SK-N-SH treated with all-trans-retinoic acid at 6 μM for 48 hours (cell line): ENCODE measurements at regions not wholly inside any gene's neighbourhood (a gene's known extent, or its start where the extent isn't known, plus 50 kb on each side); places are given as distances from the start of the nearest gene placed in this dataset.

ENCODE experiments used
- ARNTL ChIP-seq: fragments of 450-650 bp; formaldehyde crosslinking; IDR thresholded peaks from 2 replicates; pipeline ENCODE4 v1.5.0; 2020; ENCODE audit warnings: low read depth, mild to moderate bottlenecking, moderate library complexity, borderline replicate concordance
- BACH2 ChIP-seq: fragments of 250-450 bp; sonication (Bioruptor Pico); IDR thresholded peaks from 2 replicates; pipeline ENCODE4 v1.9.0; 2021; ENCODE audit warnings: mild to moderate bottlenecking, borderline replicate concordance
- CREB5 ChIP-seq: fragments of 250-450 bp; sonication (Bioruptor Pico); IDR thresholded peaks from 2 replicates; pipeline ENCODE4 v1.5.1; 2020; ENCODE audit warnings: low read depth, mild to moderate bottlenecking, moderate library complexity
- CSRNP3 ChIP-seq: fragments of 250-450 bp; sonication (Bioruptor Pico); IDR thresholded peaks from 2 replicates; pipeline ENCODE4 v1.5.1; 2021; ENCODE audit warnings: mild to moderate bottlenecking, moderate library complexity
- ESRRG ChIP-seq: fragments of 250-450 bp; sonication (Bioruptor Pico); IDR thresholded peaks from 2 replicates; pipeline ENCODE4 v1.6.1; 2021; ENCODE audit warnings: mild to moderate bottlenecking
- ISL1 ChIP-seq: fragments of 250-450 bp; sonication (Bioruptor Pico); IDR thresholded peaks from 2 replicates; pipeline ENCODE4 v2.1.2; 2022; ENCODE audit warnings: mild to moderate bottlenecking, moderate library complexity
- PATZ1 ChIP-seq: fragments of 250-450 bp; sonication (Bioruptor Pico); IDR thresholded peaks from 2 replicates; pipeline ENCODE4 v1.8.0; 2020; ENCODE audit warnings: mild to moderate bottlenecking, moderate library complexity, borderline replicate concordance
- RARB ChIP-seq: fragments of 250-450 bp; sonication (Bioruptor Pico); IDR thresholded peaks from 2 replicates; pipeline ENCODE4 v1.8.0; 2021; ENCODE audit warnings: mild to moderate bottlenecking, moderate library complexity

- TF ChIP-seq RARB (CRISPR knock-in tag) (no peak), PATZ1 (CRISPR knock-in tag) (no peak), ARNTL (CRISPR knock-in tag) (no peak), CREB5 (no peak), BACH2 (CRISPR knock-in tag) (no peak), CSRNP3 (CRISPR knock-in tag) (no peak), ISL1 (CRISPR knock-in tag) (no peak), ESRRG (CRISPR knock-in tag) (no peak)
These were observed 128.5 kb upstream of the GAP43 start for GRCh38 chr3:115494826-115495225.
